ENCODE measurements at regions not wholly inside any gene's neighbourhood (a gene's known extent, or its start where the extent isn't known, plus 50 kb on each side); places are given as distances from the start of the nearest gene placed in this dataset.

DNA sequence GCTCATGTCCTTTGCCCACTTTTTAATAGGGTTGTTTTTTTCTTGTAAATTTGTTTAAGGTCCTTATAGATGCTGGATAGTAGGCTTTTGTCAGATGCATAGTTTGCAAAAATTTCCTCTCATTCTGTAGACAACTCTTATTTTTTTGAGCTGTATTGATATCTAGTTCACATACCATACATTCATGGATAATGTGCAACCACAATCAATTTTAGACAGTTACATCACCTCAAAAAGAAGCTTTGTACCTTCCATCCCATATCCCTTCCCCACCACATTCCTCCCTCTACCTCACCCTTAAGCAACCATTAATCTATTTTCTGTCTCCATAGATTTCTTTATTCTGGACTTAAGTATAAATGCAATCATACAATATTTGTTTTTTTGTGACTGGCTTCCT, 98.4 kb downstream of the PTCSC3 start:
- TF ChIP-seq, protein P1, sequence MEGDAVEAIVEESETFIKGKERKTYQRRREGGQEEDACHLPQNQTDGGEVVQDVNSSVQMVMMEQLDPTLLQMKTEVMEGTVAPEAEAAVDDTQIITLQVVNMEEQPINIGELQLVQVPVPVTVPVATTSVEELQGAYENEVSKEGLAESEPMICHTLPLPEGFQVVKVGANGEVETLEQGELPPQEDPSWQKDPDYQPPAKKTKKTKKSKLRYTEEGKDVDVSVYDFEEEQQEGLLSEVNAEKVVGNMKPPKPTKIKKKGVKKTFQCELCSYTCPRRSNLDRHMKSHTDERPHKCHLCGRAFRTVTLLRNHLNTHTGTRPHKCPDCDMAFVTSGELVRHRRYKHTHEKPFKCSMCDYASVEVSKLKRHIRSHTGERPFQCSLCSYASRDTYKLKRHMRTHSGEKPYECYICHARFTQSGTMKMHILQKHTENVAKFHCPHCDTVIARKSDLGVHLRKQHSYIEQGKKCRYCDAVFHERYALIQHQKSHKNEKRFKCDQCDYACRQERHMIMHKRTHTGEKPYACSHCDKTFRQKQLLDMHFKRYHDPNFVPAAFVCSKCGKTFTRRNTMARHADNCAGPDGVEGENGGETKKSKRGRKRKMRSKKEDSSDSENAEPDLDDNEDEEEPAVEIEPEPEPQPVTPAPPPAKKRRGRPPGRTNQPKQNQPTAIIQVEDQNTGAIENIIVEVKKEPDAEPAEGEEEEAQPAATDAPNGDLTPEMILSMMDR (IDR thresholded peaks at IDR 0.05; ENCODE audit: extremely low read depth in 1 of 2, insufficient read depth in 1 of 2, low read depth in 1 of 2, low read length in 2 of 2): no peak
- TF ChIP-seq MAX (IDR thresholded peaks at IDR 0.05; ENCODE audit: insufficient read depth, insufficient read length) (no peak), FOS (IDR thresholded peaks at IDR 0.05; ENCODE audit: borderline replicate concordance, insufficient read depth, low read length) (no peak), POLR2A (IDR thresholded peaks at IDR 0.05; ENCODE audit: low read depth, low read length) (no peak)

Measured in endothelial cell of umbilical vein (primary cell).